Naive thymus-derived CD4-positive, alpha-beta T cell (primary cell): ENCODE measurements at regions not wholly inside any gene's neighbourhood (a gene's known extent, or its start where the extent isn't known, plus 50 kb on each side); places are given as distances from the start of the nearest gene placed in this dataset.

ENCODE experiments used
- ATAC-seq: fragments of 150-1000 bp; cut with Tn5 transposase; 2 replicates; pipeline ENCODE4 v1.10.0; 2021; ENCODE audit warnings: mild to moderate bottlenecking, moderate library complexity
- CTCF ChIA-PET: fragments of 350-600 bp; sonication (Branson Sonifier 250); formaldehyde crosslinking; loops from one replicate; lab custom pipeline; 2021; ENCODE audit warnings: antibody characterized with exemption; lab: Charles Lee
- POLR2A ChIA-PET: fragments of 350-600 bp; sonication (Branson Sonifier 250); formaldehyde crosslinking; loops from one replicate; lab custom pipeline; 2021; ENCODE audit warnings: antibody characterized with exemption, inconsistent platforms; lab: Charles Lee
- DNase-seq, 9 donors: peaks; one replicate each; pipeline versions ENCODE4 v3.0.0 to v3.0.0-alpha.2; 2020 to 2022; ENCODE audit warnings: mixed read lengths in 1 of 9
- H3K27ac ChIP-seq: one replicate; pipeline ENCODE4 v1.7.0; 2013; ENCODE audit warnings: mild to moderate bottlenecking, low read depth, low read length, moderate library complexity
- H3K27me3 ChIP-seq, 2 donors: one replicate each; pipeline ENCODE4 v1.7.0; 2013; ENCODE audit warnings: low read length in 2 of 2, mild to moderate bottlenecking in 2 of 2, moderate library complexity in 2 of 2; ENCODE audit not compliant: control insufficient read depth in 2 of 2, insufficient read depth in 2 of 2
- H3K36me3 ChIP-seq, 3 experiments: 1 replicate in 2 of 3; 2 replicates in 1 of 3; pipeline ENCODE4 v1.7.0; 2013; ENCODE audit warnings: low read length in 3 of 3, mild to moderate bottlenecking in 3 of 3, moderate library complexity in 1 of 3; ENCODE audit not compliant: insufficient read depth in 3 of 3, control insufficient read depth in 2 of 3
- H3K4me1 ChIP-seq, 2 donors: one replicate each; pipeline ENCODE4 v1.7.0; 2013; ENCODE audit warnings: low read length in 2 of 2, mild to moderate bottlenecking in 2 of 2, moderate library complexity in 1 of 2; ENCODE audit not compliant: control insufficient read depth in 2 of 2, insufficient read depth in 2 of 2
- H3K4me3 ChIP-seq: 2 replicates; pipeline ENCODE4 v1.7.0; 2013; ENCODE audit warnings: mild to moderate bottlenecking, low read length
- H3K9me3 ChIP-seq, 3 experiments: 1 replicate in 2 of 3; 2 replicates in 1 of 3; pipeline ENCODE4 v1.7.0; 2013; ENCODE audit warnings: low read length in 3 of 3; ENCODE audit not compliant: control insufficient read depth in 2 of 3
- H3K27ac Mint-ChIP-seq, 9 donors: one replicate each; pipeline ENCODE4 v1.8.0; 2020 to 2022; ENCODE audit warnings: mixed read lengths in 9 of 9, mild to moderate bottlenecking in 8 of 9, moderate library complexity in 5 of 9, inconsistent platforms in 2 of 9
- H3K27me3 Mint-ChIP-seq, 5 donors: one replicate each; pipeline ENCODE4 v1.8.0; 2021 to 2022; ENCODE audit warnings: mixed read lengths in 5 of 5, mild to moderate bottlenecking in 1 of 5
- H3K36me3 Mint-ChIP-seq, 5 donors: one replicate each; pipeline ENCODE4 v1.8.0; 2020 to 2022; ENCODE audit warnings: mixed read lengths in 5 of 5, mild to moderate bottlenecking in 3 of 5, inconsistent platforms in 1 of 5
- H3K4me1 Mint-ChIP-seq, 7 donors: one replicate each; pipeline ENCODE4 v1.8.0; 2020 to 2022; ENCODE audit warnings: mixed read lengths in 7 of 7, mild to moderate bottlenecking in 3 of 7, inconsistent platforms in 1 of 7
- H3K4me3 Mint-ChIP-seq, 10 donors: one replicate each; pipeline ENCODE4 v1.8.0; 2020 to 2022; ENCODE audit warnings: mild to moderate bottlenecking in 10 of 10, mixed read lengths in 10 of 10, moderate library complexity in 6 of 10, inconsistent platforms in 2 of 10
- H3K9me3 Mint-ChIP-seq, 11 donors: one replicate each; pipeline ENCODE4 v1.8.0; 2020 to 2022; ENCODE audit warnings: mixed read lengths in 11 of 11, mild to moderate bottlenecking in 4 of 11, inconsistent platforms in 1 of 11, moderate library complexity in 1 of 11
- intact Hi-C, 2 donors: fragments of 100-400 bp; cut with micrococcal nuclease; formaldehyde crosslinking; loops; one replicate each; pipeline ENCODE4 v1.15.1; 2023

GRCh38 chr11:122062763-122063162 is 53.3 kb downstream of the BLID start:
- no peaks in the 10 kb centered on the region for H3K4me1 ChIP-seq
- Mint-ChIP-seq H3K4me1 (no peaks in the 10 kb centered on the region), H3K27ac (no peak overlapping the region), H3K9me3 (peaks cover 0 to 27% (median 10%) of the 10 kb centered on the region in 11 donors), H3K27me3 (peaks cover 0 to 23% (median 19%) of the 10 kb centered on the region in 5 donors), H3K36me3 (peaks cover 0 to 5% (median 0%) of the 10 kb centered on the region in 5 donors), H3K4me3 (no peak overlapping the region)
- H3K27ac ChIP-seq, result no peak overlapping the region
- intact Hi-C loops, result no loop called here
- POLR2A ChIA-PET, result no interaction called here
- CTCF ChIA-PET, result no interaction called here
- no peak for DNase-seq
- no peaks in the 10 kb centered on the region for H3K27me3 ChIP-seq
- H3K9me3 ChIP-seq, result no peaks in the 10 kb centered on the region
- ATAC-seq, result no peak
- no peaks in the 10 kb centered on the region for H3K36me3 ChIP-seq
- no peak overlapping the region for H3K4me3 ChIP-seq

DNA sequence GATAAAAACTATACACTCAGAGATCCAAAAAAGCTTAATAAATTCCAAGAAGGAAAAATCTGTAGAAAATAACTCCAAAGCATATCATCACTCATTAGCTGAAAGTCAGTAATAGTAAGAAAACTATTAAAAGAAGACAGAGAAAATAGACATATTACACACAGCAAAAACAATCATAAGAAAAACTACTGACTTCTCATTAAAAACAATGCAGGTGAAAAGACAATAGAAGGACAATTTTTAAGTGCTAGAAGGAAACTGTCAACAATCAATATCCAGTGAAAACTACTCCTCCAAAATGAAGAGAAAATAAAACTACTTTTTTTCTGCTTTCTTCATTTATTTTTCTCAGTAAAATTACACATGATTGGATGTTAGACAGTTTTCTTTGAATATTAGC is 56.5 kb downstream of the BLID start:
- no peaks in the 10 kb centered on the region for H3K4me1 Mint-ChIP-seq
- Histone ChIP-seq H3K4me3 (no peak overlapping the region), H3K27ac (no peak overlapping the region), H3K4me1 (no peaks in the 10 kb centered on the region), H3K27me3 (no peaks in the 10 kb centered on the region), H3K9me3 (no peaks in the 10 kb centered on the region), H3K36me3 (no peaks in the 10 kb centered on the region)
- CTCF ChIA-PET, result no interaction called here
- H3K27ac Mint-ChIP-seq, result no peak overlapping the region
- ATAC-seq (no peak), DNase-seq (no peak)
- peaks cover 0 to 27% (median 8%) of the 10 kb centered on the region in 11 donors for H3K9me3 Mint-ChIP-seq
- peaks cover 0 to 16% (median 10%) of the 10 kb centered on the region in 5 donors for H3K27me3 Mint-ChIP-seq
- POLR2A ChIA-PET, result no interaction called here
- peaks cover 0 to 5% (median 0%) of the 10 kb centered on the region in 5 donors for H3K36me3 Mint-ChIP-seq
- intact Hi-C loops, result no loop called here
- H3K4me3 Mint-ChIP-seq, result no peak overlapping the region

GRCh38 chr11:122050021-122050690 is 65.9 kb downstream of the BLID start:
- ATAC-seq (no peak), DNase-seq (no peak)
- Mint-ChIP-seq H3K27ac (no peak overlapping the region), H3K27me3 (peaks cover 0 to 24% (median 12%) of the 10 kb centered on the region in 5 donors), H3K4me3 (no peak overlapping the region), H3K9me3 (peaks cover 0 to 24% (median 7%) of the 10 kb centered on the region in 11 donors), H3K4me1 (no peaks in the 10 kb centered on the region), H3K36me3 (no peaks in the 10 kb centered on the region)
- no peaks in the 10 kb centered on the region for H3K36me3 ChIP-seq
- no peaks in the 10 kb centered on the region for H3K4me1 ChIP-seq
- no peak overlapping the region for H3K4me3 ChIP-seq
- intact Hi-C loops, result no loop called here
- H3K9me3 ChIP-seq, result no peaks in the 10 kb centered on the region
- H3K27me3 ChIP-seq, result no peaks in the 10 kb centered on the region
- ChIA-PET POLR2A (no interaction called here), CTCF (no interaction called here)
- no peak overlapping the region for H3K27ac ChIP-seq

DNA sequence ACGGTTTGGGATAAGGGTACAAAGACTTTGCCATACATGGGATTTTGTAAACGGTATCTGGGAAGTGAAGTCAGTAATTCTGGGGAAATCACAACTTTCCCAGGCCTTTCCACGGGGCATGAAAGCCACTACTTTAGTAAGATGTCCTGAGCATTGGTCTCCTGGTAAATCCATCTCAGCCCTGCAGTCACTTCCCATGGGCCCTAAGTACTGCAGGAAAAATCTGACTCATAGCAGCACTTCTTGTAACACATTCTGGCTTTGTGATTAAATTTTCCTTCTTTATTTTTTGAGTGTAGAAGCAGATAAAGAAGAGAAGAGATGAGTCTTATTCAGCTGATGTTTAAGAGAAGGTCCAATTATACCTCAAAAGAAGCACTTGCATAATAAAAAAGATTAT is 67.6 kb downstream of the BLID start:
- ChIA-PET CTCF (no interaction called here), POLR2A (no interaction called here)
- H3K27me3 Mint-ChIP-seq, result peaks cover 0 to 24% (median 12%) of the 10 kb centered on the region in 5 donors
- no peaks in the 10 kb centered on the region for H3K9me3 ChIP-seq
- no peak overlapping the region for H3K4me3 Mint-ChIP-seq
- H3K4me3 ChIP-seq, result no peak overlapping the region
- H3K27ac Mint-ChIP-seq, result no peak overlapping the region
- no peaks in the 10 kb centered on the region for H3K27me3 ChIP-seq
- DNase-seq (no peak), ATAC-seq (no peak)
- no peak overlapping the region for H3K27ac ChIP-seq
- intact Hi-C loops, result no loop called here
- H3K4me1 Mint-ChIP-seq, result no peaks in the 10 kb centered on the region
- no peaks in the 10 kb centered on the region for H3K36me3 Mint-ChIP-seq
- H3K4me1 ChIP-seq, result no peaks in the 10 kb centered on the region
- H3K9me3 Mint-ChIP-seq, result peaks cover 0 to 24% (median 7%) of the 10 kb centered on the region in 11 donors
- H3K36me3 ChIP-seq, result no peaks in the 10 kb centered on the region

GRCh38 chr11:122046846-122047245 is 69.2 kb downstream of the BLID start:
- no peak overlapping the region for H3K4me3 ChIP-seq
- ATAC-seq (no peak), DNase-seq (no peak)
- Mint-ChIP-seq H3K4me3 (no peak overlapping the region), H3K27ac (no peak overlapping the region), H3K4me1 (no peaks in the 10 kb centered on the region), H3K36me3 (no peaks in the 10 kb centered on the region), H3K27me3 (peaks cover 0 to 21% (median 12%) of the 10 kb centered on the region in 5 donors), H3K9me3 (peaks cover 0 to 12% (median 4%) of the 10 kb centered on the region in 11 donors)
- no peaks in the 10 kb centered on the region for H3K4me1 ChIP-seq
- CTCF ChIA-PET, result no interaction called here
- no peaks in the 10 kb centered on the region for H3K9me3 ChIP-seq
- intact Hi-C loops, result no loop called here
- no peaks in the 10 kb centered on the region for H3K27me3 ChIP-seq
- POLR2A ChIA-PET, result no interaction called here
- no peaks in the 10 kb centered on the region for H3K36me3 ChIP-seq
- H3K27ac ChIP-seq, result no peak overlapping the region

- H3K27ac ChIP-seq, result no peak overlapping the region
- no peaks in the 10 kb centered on the region for H3K27me3 ChIP-seq
- no peak overlapping the region for H3K4me3 ChIP-seq
- DNase-seq (no peak), ATAC-seq (no peak)
- intact Hi-C loops, result no loop called here
- H3K27ac Mint-ChIP-seq, result no peak overlapping the region
- H3K4me1 ChIP-seq, result no peaks in the 10 kb centered on the region
- no peaks in the 10 kb centered on the region for H3K36me3 ChIP-seq
- ChIA-PET POLR2A (no interaction called here), CTCF (no interaction called here)
- H3K27me3 Mint-ChIP-seq, result peaks cover 0 to 20% (median 12%) of the 10 kb centered on the region in 5 donors
- H3K4me1 Mint-ChIP-seq, result no peaks in the 10 kb centered on the region
- H3K9me3 ChIP-seq, result no peaks in the 10 kb centered on the region
- H3K36me3 Mint-ChIP-seq, result no peaks in the 10 kb centered on the region
- peaks cover 0 to 11% (median 4%) of the 10 kb centered on the region in 11 donors for H3K9me3 Mint-ChIP-seq
- H3K4me3 Mint-ChIP-seq, result no peak overlapping the region
These were observed 69.6 kb downstream of the BLID start for GRCh38 chr11:122046438-122046837.

DNA sequence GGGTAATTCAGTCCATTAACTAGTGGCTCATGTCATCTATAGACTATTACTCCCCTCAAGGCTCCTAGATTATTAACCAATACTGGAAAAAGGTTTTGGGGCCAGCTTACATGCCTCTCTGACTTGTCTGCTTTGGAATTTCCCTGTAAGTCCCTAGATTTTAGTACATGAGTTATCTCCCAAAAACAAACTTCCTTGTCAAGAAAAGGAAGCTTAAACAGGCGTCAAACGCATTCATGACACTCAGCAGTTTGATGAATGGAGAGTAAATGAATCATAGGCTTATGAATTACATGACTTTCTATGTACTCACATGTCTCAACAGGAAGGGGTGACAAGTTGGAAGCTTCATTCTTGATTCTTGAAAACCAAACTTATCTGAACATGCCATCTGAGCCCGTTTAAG is 70.8 kb downstream of the BLID start:
- POLR2A ChIA-PET, result no interaction called here
- H3K4me1 ChIP-seq, result no peaks in the 10 kb centered on the region
- H3K9me3 Mint-ChIP-seq, result peaks cover 0 to 8% (median 0%) of the 10 kb centered on the region in 11 donors
- H3K4me3 ChIP-seq, result no peak overlapping the region
- CTCF ChIA-PET, result no interaction called here
- H3K27ac Mint-ChIP-seq, result no peak overlapping the region
- H3K4me3 Mint-ChIP-seq, result no peak overlapping the region
- no peak overlapping the region for H3K27ac ChIP-seq
- ATAC-seq (no peak), DNase-seq (no peak)
- H3K9me3 ChIP-seq, result no peaks in the 10 kb centered on the region
- H3K36me3 Mint-ChIP-seq, result no peaks in the 10 kb centered on the region
- no peaks in the 10 kb centered on the region for H3K36me3 ChIP-seq
- H3K27me3 ChIP-seq, result no peaks in the 10 kb centered on the region
- intact Hi-C loops, result no loop called here
- no peaks in the 10 kb centered on the region for H3K4me1 Mint-ChIP-seq
- H3K27me3 Mint-ChIP-seq, result peaks cover 0 to 13% (median 7%) of the 10 kb centered on the region in 5 donors
